WERI-Rb-1 (cell line): ENCODE measurements at regions not wholly inside any gene's neighbourhood (a gene's known extent, or its start where the extent isn't known, plus 50 kb on each side); places are given as distances from the start of the nearest gene placed in this dataset.

ENCODE experiments used
- DNase-seq: peaks from one replicate; pipeline ENCODE4 v3.0.0-alpha.2; 2020
- H3K27ac ChIP-seq: fragments of 250-450 bp; sonication (Bioruptor Pico); 2 replicates; pipeline ENCODE4 v1.5.1; 2020; ENCODE audit warnings: mild to moderate bottlenecking, moderate library complexity
- H3K27me3 ChIP-seq: fragments of 250-450 bp; sonication (Bioruptor Pico); 2 replicates; pipeline ENCODE4 v1.5.1; 2021; ENCODE audit warnings: mild to moderate bottlenecking, low read depth, moderate library complexity; ENCODE audit not compliant: insufficient read depth, severe bottlenecking
- H3K36me3 ChIP-seq: fragments of 250-450 bp; sonication (Bioruptor Pico); 2 replicates; pipeline ENCODE4 v1.5.1; 2020; ENCODE audit warnings: mild to moderate bottlenecking, moderate library complexity
- H3K4me3 ChIP-seq: 2 replicates; pipeline ENCODE4 v1.5.1; 2011; ENCODE audit warnings: low read depth, mild to moderate bottlenecking, control low read depth, low read length
- H3K9me3 ChIP-seq: fragments of 250-450 bp; sonication (Bioruptor Pico); 2 replicates; pipeline ENCODE4 v1.5.1; 2021; ENCODE audit warnings: mild to moderate bottlenecking, moderate library complexity; ENCODE audit not compliant: severe bottlenecking
- TF ChIP-seq, protein P1 (sequence below): IDR thresholded peaks from 2 replicates; pipeline ENCODE4 v1.5.1; 2011; ENCODE audit warnings: low read depth, mild to moderate bottlenecking, control low read depth, inconsistent platforms, low read length

GRCh38 chr17:70934231-70934630 is 764.9 kb downstream of the KCNJ2 start:
- DNase-seq, result no peak
- no peaks in the 10 kb centered on the region for H3K36me3 ChIP-seq
- no peak overlapping the region for H3K27ac ChIP-seq
- H3K27me3 ChIP-seq, result no peaks in the 10 kb centered on the region
- no peaks in the 10 kb centered on the region for H3K9me3 ChIP-seq
- TF ChIP-seq, protein P1, sequence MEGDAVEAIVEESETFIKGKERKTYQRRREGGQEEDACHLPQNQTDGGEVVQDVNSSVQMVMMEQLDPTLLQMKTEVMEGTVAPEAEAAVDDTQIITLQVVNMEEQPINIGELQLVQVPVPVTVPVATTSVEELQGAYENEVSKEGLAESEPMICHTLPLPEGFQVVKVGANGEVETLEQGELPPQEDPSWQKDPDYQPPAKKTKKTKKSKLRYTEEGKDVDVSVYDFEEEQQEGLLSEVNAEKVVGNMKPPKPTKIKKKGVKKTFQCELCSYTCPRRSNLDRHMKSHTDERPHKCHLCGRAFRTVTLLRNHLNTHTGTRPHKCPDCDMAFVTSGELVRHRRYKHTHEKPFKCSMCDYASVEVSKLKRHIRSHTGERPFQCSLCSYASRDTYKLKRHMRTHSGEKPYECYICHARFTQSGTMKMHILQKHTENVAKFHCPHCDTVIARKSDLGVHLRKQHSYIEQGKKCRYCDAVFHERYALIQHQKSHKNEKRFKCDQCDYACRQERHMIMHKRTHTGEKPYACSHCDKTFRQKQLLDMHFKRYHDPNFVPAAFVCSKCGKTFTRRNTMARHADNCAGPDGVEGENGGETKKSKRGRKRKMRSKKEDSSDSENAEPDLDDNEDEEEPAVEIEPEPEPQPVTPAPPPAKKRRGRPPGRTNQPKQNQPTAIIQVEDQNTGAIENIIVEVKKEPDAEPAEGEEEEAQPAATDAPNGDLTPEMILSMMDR, result no peak
- H3K4me3 ChIP-seq, result no peak overlapping the region

DNA sequence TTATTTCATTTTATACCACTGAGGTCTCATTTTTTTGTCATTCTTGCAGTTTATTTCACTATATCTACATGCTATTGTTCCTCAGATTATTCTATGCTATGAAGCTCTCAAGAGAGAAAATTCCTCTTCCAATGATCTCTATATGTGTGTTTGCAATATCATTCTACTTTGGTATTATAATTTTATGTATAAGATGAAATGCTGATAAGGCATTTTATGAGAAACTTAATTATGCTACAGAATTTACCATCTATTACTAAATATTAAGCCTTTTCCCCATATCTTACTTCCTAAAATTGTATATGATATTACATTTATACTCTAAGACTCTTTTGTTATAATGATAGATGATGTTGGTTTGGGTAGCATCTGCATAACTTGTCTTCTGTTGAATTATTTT is 765.5 kb downstream of the KCNJ2 start:
- TF ChIP-seq, protein P1, result no peak
- DNase-seq, result no peak
- H3K27me3 ChIP-seq, result no peaks in the 10 kb centered on the region
- no peaks in the 10 kb centered on the region for H3K36me3 ChIP-seq
- H3K9me3 ChIP-seq, result no peaks in the 10 kb centered on the region
- H3K4me3 ChIP-seq, result no peak overlapping the region
- no peak overlapping the region for H3K27ac ChIP-seq

DNA sequence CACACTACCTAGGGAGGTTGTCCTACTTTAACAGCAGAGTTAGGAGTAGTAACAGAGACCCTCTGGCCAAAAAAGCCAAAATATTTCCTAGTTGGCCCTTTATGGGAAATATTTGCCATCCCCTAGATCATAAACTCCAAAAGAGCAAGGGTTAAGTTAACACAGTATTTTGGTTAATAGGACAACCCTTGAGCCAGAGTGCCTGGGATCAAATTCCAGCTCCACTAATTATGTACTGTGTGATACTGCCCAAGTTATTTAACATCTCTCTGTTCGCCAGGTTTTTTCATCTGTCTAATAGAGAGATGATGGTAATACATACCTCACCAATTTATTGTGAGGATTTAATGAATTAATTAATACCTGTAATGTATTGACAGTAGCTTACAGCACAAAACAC is 767.4 kb downstream of the KCNJ2 start:
- Histone ChIP-seq H3K9me3 (no peaks in the 10 kb centered on the region), H3K27me3 (no peaks in the 10 kb centered on the region), H3K4me3 (no peak overlapping the region), H3K36me3 (no peaks in the 10 kb centered on the region), H3K27ac (no peak overlapping the region)
- TF ChIP-seq, protein P1, result no peak
- DNase-seq, result no peak

DNA sequence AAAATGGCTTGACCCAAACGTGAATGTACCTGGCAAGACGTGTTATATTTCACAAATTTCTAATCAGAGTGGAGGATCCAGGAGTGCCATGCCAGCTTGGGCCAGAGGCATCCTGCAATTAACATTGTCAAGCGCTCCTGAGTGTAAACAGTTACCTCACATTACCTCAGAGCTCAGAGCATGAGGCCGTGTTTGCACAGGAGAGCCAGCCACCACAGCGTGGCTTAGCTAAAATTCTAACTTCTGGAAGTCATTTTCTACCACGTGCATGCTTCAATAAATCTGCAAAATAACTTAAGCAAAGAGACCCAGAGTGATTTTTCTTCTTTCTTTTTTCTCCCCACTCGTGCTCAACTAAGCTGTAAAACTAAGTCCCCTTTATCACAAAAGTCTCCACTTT is 769.0 kb downstream of the KCNJ2 start:
- TF ChIP-seq, protein P1, result no peak
- no peaks in the 10 kb centered on the region for H3K36me3 ChIP-seq
- no peak for DNase-seq

DNA sequence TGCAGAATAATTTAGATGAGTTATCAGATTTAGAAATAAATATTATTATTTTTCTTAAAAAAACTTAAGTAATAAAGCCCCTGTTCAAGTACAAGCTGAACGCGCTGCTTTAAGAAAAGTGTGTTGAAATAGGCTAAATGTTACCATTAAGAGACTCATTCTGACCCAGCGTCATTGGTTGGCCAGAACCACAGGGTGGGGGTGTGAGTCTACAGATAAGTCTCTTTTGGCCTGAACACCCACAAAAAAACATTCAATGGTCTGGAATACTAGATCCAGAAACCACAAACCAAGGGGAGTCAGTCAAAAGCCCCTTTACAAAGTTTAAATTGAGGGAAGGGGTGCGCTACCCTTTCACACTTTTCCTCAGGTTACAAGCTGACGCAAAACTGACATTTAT is 776.1 kb downstream of the KCNJ2 start:
- peak; percentile 24 for DNase-seq
- Histone ChIP-seq H3K4me3 (no peak overlapping the region), H3K27ac (no peak overlapping the region), H3K9me3 (no peaks in the 10 kb centered on the region), H3K27me3 (no peaks in the 10 kb centered on the region), H3K36me3 (no peaks in the 10 kb centered on the region)
- TF ChIP-seq, protein P1, result peak; percentile 12; the same call in 1 of the 2 replicates

More for the DNA sequence above, 769.0 kb downstream of the KCNJ2 start:
- H3K4me3 ChIP-seq, result no peak overlapping the region
- H3K9me3 ChIP-seq, result no peaks in the 10 kb centered on the region
- H3K27me3 ChIP-seq, result no peaks in the 10 kb centered on the region
- H3K27ac ChIP-seq, result no peak overlapping the region

- Histone ChIP-seq H3K4me3 (no peak overlapping the region), H3K9me3 (no peaks in the 10 kb centered on the region), H3K27me3 (no peaks in the 10 kb centered on the region), H3K36me3 (no peaks in the 10 kb centered on the region), H3K27ac (no peak overlapping the region)
- no peak for DNase-seq
- TF ChIP-seq, protein P1, result no peak
These were observed 777.9 kb downstream of the KCNJ2 start for GRCh38 chr17:70947215-70947614.
